Neural cell (in vitro differentiated cells): ENCODE measurements at regions not wholly inside any gene's neighbourhood (a gene's known extent, or its start where the extent isn't known, plus 50 kb on each side); places are given as distances from the start of the nearest gene placed in this dataset.

Experiments used
- H2AFZ ChIP-seq: fragments of 200-600, 300-800 bp; sonication (generic), shearing (Covaris generic); 2 replicates; pipeline ENCODE4 v1.6.0; 2014; ENCODE audit warnings: low read depth, mild to moderate bottlenecking, antibody characterized with exemption, low read length, moderate library complexity
- H3F3A ChIP-seq: fragments of 200-600 bp; shearing (Covaris generic); 2 replicates; pipeline ENCODE4 v1.6.1; 2016; ENCODE audit warnings: mild to moderate bottlenecking, moderate library complexity, mixed read lengths, antibody characterized with exemption, low read length; ENCODE audit not compliant: insufficient read depth, poor library complexity, severe bottlenecking
- H3K27ac ChIP-seq: fragments of 200-600, 300-800 bp; sonication (generic), shearing (Covaris generic); 2 replicates; pipeline ENCODE4 v1.5.1; 2014; ENCODE audit warnings: mild to moderate bottlenecking, low read length, moderate library complexity
- H3K27me3 ChIP-seq: fragments of 300-800, 200-600 bp; sonication (generic), shearing (Covaris generic); 2 replicates; pipeline ENCODE4 v1.6.0; 2014; ENCODE audit warnings: mild to moderate bottlenecking, low read depth, low read length, moderate library complexity; ENCODE audit not compliant: insufficient read depth
- H3K36me3 ChIP-seq: fragments of 300-800, 200-600 bp; sonication (generic), shearing (Covaris generic); 2 replicates; pipeline ENCODE4 v1.5.1; 2014; ENCODE audit warnings: mild to moderate bottlenecking, antibody characterized with exemption, low read length, moderate library complexity; ENCODE audit not compliant: insufficient read depth
- H3K4me2 ChIP-seq: fragments of 300-800, 200-600 bp; sonication (generic), shearing (Covaris generic); 2 replicates; pipeline ENCODE4 v1.6.0; 2014; ENCODE audit warnings: mild to moderate bottlenecking, low read length
- H3K4me3 ChIP-seq: fragments of 300-800, 200-600 bp; sonication (generic), shearing (Covaris generic); 2 replicates; pipeline ENCODE4 v1.5.1; 2014; ENCODE audit warnings: mild to moderate bottlenecking, low read length, moderate library complexity
- H3K79me2 ChIP-seq: fragments of 200-600 bp; shearing (Covaris generic); replicated peaks from 2 replicates; pipeline ENCODE4 v1.6.0; 2014; ENCODE audit warnings: mild to moderate bottlenecking, low read length, moderate library complexity; ENCODE audit not compliant: insufficient read depth
- H3K9ac ChIP-seq: fragments of 300-800, 200-600 bp; sonication (generic), shearing (Covaris generic); 2 replicates; pipeline ENCODE4 v1.6.1; 2016; ENCODE audit warnings: mild to moderate bottlenecking, low read length, mixed read lengths
- H3K9me2 ChIP-seq: fragments of 200-600 bp; shearing (Covaris generic); 2 replicates; pipeline ENCODE4 v1.6.1; 2016; ENCODE audit warnings: mild to moderate bottlenecking, low read length, mixed read lengths; ENCODE audit not compliant: insufficient read depth
- H3K9me3 ChIP-seq: fragments of 200-600, 300-800 bp; sonication (generic), shearing (Covaris generic); 2 replicates; pipeline ENCODE4 v1.6.1; 2016; ENCODE audit warnings: mild to moderate bottlenecking, mixed run types, low read length, moderate library complexity, mixed read lengths
- H4K20me1 ChIP-seq: fragments of 200-600 bp; shearing (Covaris generic); 2 replicates; pipeline ENCODE4 v1.6.1; 2016; ENCODE audit warnings: mild to moderate bottlenecking, mixed run types; ENCODE audit not compliant: insufficient read depth
- EP300 ChIP-seq: fragments of 450-650 bp; conservative IDR thresholded peaks from 2 replicates; pipeline ENCODE4 v1.6.1; 2014; ENCODE audit warnings: antibody characterized with exemption, mild to moderate bottlenecking, moderate library complexity; ENCODE audit not compliant: poor library complexity, severe bottlenecking
- EZH2 ChIP-seq: fragments of 200-600, 300-800 bp; shearing (Covaris generic), sonication (generic); IDR thresholded peaks from 2 replicates; pipeline ENCODE4 v1.6.1; 2014; ENCODE audit warnings: antibody characterized with exemption, low read length, borderline replicate concordance, mild to moderate bottlenecking; ENCODE audit not compliant: insufficient read depth, poor library complexity, severe bottlenecking
- MXI1 ChIP-seq: fragments of 450-650 bp; conservative IDR thresholded peaks from 2 replicates; pipeline ENCODE4 v1.6.1; 2014; ENCODE audit warnings: antibody characterized with exemption, mild to moderate bottlenecking; ENCODE audit not compliant: poor library complexity, severe bottlenecking
- POLR2AphosphoS5 ChIP-seq: IDR thresholded peaks from 2 replicates; pipeline ENCODE4 v1.6.1; 2012
- RAD21 ChIP-seq: fragments of 450-650 bp; conservative IDR thresholded peaks from 2 replicates; pipeline ENCODE4 v1.6.1; 2014; ENCODE audit warnings: antibody characterized with exemption, mild to moderate bottlenecking, moderate library complexity
- SMC3 ChIP-seq: fragments of 450-650 bp; conservative IDR thresholded peaks from 2 replicates; pipeline ENCODE4 v1.6.1; 2014; ENCODE audit warnings: antibody characterized with exemption, mild to moderate bottlenecking, moderate library complexity; ENCODE audit not compliant: poor library complexity
- TAF1 ChIP-seq: IDR thresholded peaks from 2 replicates; pipeline ENCODE4 v1.6.1; 2012; ENCODE audit warnings: low read depth
- TF ChIP-seq, protein P1 (sequence below): IDR thresholded peaks from 2 replicates; pipeline ENCODE4 v1.6.1; 2012; ENCODE audit warnings: borderline replicate concordance
- TF ChIP-seq, protein P2 (sequence below): fragments of 450-650 bp; IDR thresholded peaks from 2 replicates; pipeline ENCODE4 v1.5.1; 2014; ENCODE audit warnings: antibody characterized with exemption, mild to moderate bottlenecking, moderate library complexity; ENCODE audit not compliant: poor library complexity, severe bottlenecking

DNA sequence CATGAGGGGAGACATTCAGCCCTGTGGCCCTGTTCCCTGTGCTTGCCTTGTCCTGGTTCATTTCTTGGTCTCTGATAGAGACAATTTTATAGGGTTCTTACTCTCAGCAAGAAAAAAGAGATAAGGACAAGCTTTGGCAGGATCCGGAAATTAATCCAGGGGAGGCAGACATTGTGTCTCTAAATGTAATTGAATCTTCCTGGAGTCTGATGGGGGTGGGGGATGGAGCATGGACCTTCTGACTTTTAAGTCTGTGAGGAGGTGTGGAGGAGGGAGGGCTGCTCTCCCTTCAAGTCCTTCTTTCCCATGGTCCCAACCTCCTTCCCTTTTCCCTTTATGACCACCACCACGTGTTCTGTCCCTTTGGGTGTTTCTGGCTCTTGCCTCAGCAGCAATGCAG is 512.7 kb downstream of the DHX35 start:
- Histone ChIP-seq H3K27me3 (no peaks in the 10 kb centered on the region), H3K9me3 (no peaks in the 10 kb centered on the region), H3K79me2 (no peaks in the 10 kb centered on the region), H2AFZ (no peak overlapping the region), H4K20me1 (no peaks in the 10 kb centered on the region), H3K9ac (no peak overlapping the region), H3K36me3 (no peaks in the 10 kb centered on the region), H3K9me2 (no peaks in the 10 kb centered on the region), H3K4me3 (no peak overlapping the region), H3K4me2 (no peak overlapping the region), H3F3A (no peaks in the 10 kb centered on the region), H3K27ac (no peak overlapping the region)
- TF ChIP-seq POLR2AphosphoS5 = no peak
- no peak for TF ChIP-seq RAD21
- TF ChIP-seq, protein P1, sequence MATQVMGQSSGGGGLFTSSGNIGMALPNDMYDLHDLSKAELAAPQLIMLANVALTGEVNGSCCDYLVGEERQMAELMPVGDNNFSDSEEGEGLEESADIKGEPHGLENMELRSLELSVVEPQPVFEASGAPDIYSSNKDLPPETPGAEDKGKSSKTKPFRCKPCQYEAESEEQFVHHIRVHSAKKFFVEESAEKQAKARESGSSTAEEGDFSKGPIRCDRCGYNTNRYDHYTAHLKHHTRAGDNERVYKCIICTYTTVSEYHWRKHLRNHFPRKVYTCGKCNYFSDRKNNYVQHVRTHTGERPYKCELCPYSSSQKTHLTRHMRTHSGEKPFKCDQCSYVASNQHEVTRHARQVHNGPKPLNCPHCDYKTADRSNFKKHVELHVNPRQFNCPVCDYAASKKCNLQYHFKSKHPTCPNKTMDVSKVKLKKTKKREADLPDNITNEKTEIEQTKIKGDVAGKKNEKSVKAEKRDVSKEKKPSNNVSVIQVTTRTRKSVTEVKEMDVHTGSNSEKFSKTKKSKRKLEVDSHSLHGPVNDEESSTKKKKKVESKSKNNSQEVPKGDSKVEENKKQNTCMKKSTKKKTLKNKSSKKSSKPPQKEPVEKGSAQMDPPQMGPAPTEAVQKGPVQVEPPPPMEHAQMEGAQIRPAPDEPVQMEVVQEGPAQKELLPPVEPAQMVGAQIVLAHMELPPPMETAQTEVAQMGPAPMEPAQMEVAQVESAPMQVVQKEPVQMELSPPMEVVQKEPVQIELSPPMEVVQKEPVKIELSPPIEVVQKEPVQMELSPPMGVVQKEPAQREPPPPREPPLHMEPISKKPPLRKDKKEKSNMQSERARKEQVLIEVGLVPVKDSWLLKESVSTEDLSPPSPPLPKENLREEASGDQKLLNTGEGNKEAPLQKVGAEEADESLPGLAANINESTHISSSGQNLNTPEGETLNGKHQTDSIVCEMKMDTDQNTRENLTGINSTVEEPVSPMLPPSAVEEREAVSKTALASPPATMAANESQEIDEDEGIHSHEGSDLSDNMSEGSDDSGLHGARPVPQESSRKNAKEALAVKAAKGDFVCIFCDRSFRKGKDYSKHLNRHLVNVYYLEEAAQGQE = no peak
- no peak for TF ChIP-seq MXI1
- TF ChIP-seq EZH2 = no peak
- TF ChIP-seq, protein P2, sequence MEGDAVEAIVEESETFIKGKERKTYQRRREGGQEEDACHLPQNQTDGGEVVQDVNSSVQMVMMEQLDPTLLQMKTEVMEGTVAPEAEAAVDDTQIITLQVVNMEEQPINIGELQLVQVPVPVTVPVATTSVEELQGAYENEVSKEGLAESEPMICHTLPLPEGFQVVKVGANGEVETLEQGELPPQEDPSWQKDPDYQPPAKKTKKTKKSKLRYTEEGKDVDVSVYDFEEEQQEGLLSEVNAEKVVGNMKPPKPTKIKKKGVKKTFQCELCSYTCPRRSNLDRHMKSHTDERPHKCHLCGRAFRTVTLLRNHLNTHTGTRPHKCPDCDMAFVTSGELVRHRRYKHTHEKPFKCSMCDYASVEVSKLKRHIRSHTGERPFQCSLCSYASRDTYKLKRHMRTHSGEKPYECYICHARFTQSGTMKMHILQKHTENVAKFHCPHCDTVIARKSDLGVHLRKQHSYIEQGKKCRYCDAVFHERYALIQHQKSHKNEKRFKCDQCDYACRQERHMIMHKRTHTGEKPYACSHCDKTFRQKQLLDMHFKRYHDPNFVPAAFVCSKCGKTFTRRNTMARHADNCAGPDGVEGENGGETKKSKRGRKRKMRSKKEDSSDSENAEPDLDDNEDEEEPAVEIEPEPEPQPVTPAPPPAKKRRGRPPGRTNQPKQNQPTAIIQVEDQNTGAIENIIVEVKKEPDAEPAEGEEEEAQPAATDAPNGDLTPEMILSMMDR = no peak
- no peak for TF ChIP-seq TAF1

DNA sequence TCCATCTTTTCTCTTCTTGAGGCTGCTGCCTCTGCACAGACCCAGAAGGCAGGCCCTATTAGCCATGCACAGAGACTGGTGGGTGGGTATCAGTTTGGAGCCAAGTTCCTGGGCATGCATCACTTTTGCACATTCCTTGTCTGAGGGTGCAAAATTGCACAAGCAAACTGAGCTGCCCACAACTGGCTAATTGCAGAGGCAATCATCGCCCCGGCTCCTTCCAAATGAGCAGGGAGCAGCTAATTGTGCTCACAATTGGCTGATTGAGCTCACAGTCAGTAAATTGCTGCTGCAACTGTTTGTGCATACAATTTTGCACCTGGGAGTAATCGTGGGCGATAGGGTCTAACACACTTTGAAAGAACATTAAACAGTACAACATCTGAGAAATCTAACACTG is 511.4 kb downstream of the DHX35 start:
- Histone ChIP-seq H3K27ac (no peak overlapping the region), H3K79me2 (no peaks in the 10 kb centered on the region), H3F3A (no peaks in the 10 kb centered on the region), H3K9me3 (no peaks in the 10 kb centered on the region), H3K4me2 (no peak overlapping the region), H2AFZ (no peak overlapping the region), H3K36me3 (no peaks in the 10 kb centered on the region), H3K27me3 (no peaks in the 10 kb centered on the region), H3K9me2 (no peaks in the 10 kb centered on the region), H3K9ac (no peak overlapping the region), H4K20me1 (no peaks in the 10 kb centered on the region), H3K4me3 (no peak overlapping the region)
- TF ChIP-seq POLR2AphosphoS5 (no peak), RAD21 (no peak), MXI1 (no peak), EP300 (no peak), EZH2 (no peak), SMC3 (no peak), TAF1 (no peak)
- TF ChIP-seq, protein P2 = no peak
- TF ChIP-seq, protein P1 = no peak
